NCI-H1436 (cell line): ENCODE measurements at regions not wholly inside any gene's neighbourhood (a gene's known extent, or its start where the extent isn't known, plus 50 kb on each side); places are given as distances from the start of the nearest gene placed in this dataset.
"Not testable (repeated sequence)": the region's sequence is repeated elsewhere in the genome, so short reads cannot be mapped to it uniquely, and the experiment has no call there.

Experiments
- DNase-seq: peaks from one replicate; lab custom pipeline; 2025; lab: John Stamatoyannopoulos, UW

- DNase-seq: no peak
Measured at GRCh38 chr5:174444479-174445188, 279.7 kb upstream of the MSX2 start.

DNA sequence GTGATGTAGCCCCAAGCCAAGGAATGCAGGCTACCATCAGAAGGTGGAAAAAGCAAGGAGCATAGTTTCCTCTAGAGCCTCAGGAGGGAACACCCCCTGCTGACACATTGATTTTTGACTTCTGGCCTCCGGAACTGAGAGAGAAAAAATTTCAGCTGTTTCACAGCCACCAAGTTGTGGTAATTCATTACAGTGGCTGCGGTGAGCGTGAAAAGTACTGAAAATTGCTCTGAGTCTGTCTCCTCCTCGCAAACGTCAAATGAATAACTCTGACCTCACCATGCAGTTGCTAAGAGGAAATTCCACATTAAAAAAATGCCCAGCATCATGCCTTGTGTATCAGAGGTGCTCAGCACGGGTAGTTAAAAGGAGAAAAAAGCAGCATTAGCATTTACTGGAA, 277.9 kb upstream of the MSX2 start:
- no peak for DNase-seq

- no peak for DNase-seq
Measured at GRCh38 chr5:174446988-174447387, 277.4 kb upstream of the MSX2 start.

DNA sequence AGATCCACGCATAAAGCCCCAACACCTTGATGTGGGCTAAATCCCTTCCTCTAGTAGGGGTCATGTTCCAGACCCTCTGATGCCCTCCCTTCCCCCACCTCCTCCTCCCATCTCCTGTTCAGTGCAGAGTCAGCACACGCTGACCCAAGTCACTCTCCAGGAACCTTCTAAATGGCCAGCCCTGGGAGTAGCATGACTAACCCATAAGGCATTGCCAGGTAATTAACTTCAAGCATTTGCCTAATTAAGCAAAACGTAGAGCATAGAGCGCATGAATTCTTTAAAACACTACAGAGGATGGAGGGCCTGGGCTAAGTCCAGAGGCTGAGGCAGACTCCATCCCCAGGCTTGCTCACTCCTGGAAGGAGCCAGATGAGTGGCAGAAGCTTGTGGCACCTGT, 276.3 kb upstream of the MSX2 start:
- no peak for DNase-seq

DNA sequence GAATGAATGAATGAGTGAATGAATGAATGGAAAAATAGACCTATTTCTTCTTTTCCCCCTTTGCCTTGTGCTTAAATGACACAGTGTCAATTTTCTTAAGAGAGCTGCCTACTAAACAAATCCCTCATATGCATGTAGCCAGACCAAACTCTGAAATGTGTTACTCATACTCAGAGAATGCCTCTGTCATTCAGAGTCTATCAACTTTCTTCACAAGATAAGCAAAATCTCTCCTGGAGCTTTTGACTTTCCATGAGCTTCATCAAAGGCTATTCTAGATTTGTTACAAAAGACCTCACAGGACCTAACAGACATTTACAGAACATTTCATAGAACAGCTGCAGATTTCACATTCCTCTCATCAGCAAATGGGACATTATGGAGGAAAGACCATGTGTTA, 275.7 kb upstream of the MSX2 start:
- DNase-seq: no peak

DNA sequence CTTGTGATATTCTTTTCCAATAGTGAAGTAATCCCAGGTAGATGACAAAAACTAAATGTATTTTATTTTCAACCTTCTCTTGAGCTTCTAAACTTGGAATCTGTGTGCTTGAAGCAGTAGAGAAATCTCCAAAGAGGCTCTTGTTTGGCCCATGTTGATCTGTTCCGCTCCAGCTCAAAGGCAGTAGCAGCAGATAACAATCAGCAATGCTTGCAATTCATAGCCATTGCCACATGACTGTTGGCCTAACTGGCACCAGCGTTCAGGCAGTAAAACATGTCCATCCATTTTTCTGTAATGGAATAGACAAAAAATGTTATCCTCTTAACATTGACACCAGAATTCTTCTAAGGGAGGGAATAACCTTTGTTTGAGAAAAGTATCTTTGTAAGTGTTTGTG, 270.7 kb upstream of the MSX2 start:
- DNase-seq: no peak

DNA sequence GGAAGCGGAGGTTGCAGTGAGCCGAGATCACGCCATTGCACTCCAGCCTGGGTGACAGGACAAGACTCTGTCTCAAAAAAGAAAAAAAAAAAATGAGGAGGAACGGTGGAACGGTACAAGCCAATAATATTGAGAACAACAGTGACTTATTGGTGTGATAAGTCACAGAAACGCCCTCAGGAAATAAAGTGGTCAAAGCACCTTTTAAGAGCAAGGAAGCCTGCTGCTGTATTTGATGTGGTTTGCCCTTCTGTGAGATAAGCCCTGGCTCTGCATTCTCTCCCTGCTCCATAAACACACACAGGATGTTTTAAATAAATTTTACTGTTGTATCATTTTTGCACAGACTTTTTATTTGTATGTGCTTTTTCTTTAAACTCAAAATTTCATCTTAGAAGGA, 269.9 kb upstream of the MSX2 start:
- DNase-seq: no peak

- DNase-seq: no peak
Measured at GRCh38 chr5:174454890-174455289, 269.5 kb upstream of the MSX2 start.

DNA sequence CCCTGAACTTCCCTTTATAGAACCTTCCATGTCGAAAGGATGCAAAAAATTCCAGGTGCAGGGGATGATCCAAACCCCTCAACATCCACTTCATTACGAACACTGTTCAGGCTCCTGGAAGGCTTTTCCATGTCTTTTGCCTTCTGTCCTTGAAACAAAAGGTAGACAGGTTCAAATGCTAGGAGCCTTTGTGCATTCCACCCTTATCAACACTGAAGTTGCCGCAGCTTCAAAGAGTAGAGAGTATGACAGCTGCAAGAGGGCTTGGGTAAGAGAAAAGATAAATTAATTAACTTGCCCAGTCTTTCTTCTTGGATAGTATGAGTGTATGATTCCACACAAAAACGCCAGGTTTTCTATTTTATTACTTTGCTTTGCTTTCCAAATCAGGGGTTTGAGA, 269.1 kb upstream of the MSX2 start:
- no peak for DNase-seq

- DNase-seq: no peak
Measured at GRCh38 chr5:174457141-174457678, 267.2 kb upstream of the MSX2 start.

DNA sequence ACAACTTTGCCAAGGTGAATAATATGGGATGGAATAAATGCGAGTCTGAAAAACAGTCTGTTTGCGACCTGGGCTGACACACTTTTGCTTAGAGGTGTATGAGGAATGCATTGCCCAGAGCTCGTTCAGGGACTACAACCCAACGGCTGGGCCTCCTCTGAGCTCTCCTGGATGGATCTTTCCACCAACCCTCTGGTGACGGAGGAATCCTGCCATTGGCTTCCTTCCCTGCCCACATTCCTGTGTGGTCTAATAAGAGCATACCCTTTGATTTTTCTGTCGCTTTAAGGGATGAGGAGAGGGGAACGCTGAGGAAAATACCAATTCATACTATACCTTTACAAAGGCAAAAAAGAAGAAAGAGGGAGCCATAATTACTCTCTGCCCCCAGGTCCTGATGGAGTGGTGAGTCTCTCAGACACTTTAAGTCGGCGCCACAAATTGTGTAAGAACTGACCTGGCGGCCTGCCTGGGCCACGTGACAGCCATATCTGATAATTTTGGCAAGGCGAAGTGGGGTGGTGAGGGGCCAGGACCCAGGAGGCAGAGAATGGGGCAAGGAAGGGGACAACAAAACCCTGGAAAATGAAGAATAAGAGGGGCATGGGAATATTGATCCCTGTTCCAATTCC, 265.2 kb upstream of the MSX2 start:
- no peak for DNase-seq

GRCh38 chr5:174459832-174460448, 264.4 kb upstream of the MSX2 start:
- DNase-seq: no peak

- DNase-seq: no peak
Measured at GRCh38 chr5:174462129-174462528, 262.3 kb upstream of the MSX2 start.

DNA sequence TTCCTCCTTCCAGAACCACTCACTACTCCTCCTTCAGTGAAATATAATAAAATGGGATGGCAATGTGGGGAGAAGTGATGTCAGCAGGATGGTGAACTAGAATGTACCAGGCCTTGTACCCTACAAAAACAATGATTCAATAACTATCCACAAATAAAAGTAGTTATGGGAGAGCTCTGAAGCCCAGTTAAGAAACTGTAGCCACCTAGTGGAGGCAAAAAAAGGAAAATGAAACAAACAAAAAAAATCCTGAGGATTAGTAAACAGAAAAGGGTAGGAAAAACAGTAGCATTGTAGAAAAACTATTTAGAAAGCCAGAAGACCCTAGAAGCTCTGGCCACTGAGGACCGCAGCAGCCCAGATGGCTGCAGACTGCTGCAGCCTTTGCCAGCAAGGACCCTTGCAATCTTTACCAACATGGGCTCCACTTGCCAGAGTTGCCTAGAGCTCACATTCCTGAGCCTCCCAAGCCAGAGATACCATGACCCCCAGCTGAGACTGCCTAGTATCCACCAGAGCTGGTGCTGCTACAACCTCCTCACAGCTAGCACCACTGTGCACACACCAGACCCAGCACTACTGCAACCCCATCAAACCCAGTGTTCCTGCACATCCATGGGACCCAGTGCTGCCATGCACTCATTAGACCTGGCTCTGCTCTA, 259.7 kb upstream of the MSX2 start:
- no peak for DNase-seq

GRCh38 chr5:174471528-174471927, 252.9 kb upstream of the MSX2 start:
- DNase-seq: not testable (repeated sequence)

DNA sequence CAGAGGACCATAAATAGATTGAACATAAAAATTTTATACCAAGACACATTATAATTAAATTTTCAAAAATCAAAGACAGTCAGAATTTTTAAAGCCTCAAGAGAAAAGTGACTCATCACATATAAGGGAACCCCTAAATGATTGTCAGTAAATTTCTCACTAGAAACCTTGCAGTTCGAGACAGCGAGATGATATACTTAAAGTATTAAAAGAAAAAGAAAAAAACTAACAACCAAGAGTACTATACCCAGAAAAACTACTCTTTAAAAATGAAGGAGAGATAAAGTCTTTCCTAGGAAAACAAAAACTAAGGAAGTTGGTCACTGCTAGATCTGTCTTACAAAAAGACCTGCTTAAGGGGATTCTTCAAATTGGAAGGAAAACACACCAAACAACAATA, 251.4 kb upstream of the MSX2 start:
- DNase-seq: no peak

DNA sequence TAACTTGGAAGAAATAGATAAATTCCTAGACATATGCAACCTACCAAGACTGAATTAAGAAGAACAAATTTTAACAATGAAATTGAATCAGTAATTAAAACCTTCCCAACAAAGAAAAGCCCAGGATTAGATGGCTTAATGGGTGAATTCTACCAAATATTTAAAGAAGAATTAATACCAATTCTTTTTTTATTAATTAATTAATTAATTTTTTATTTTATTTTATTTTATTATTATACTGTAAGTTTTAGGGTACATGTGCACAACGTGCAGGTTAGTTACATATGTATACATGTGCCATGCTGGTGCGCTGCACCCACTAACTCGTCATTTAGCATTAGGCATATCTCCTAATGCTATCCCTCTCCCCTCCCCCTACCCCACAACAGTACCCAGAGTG, 248.4 kb upstream of the MSX2 start:
- not testable (repeated sequence) for DNase-seq

- no peak for DNase-seq
Measured at GRCh38 chr5:174479325-174479724, 245.1 kb upstream of the MSX2 start.

- no peak for DNase-seq
Measured at GRCh38 chr5:174481737-174482136, 242.6 kb upstream of the MSX2 start.

DNA sequence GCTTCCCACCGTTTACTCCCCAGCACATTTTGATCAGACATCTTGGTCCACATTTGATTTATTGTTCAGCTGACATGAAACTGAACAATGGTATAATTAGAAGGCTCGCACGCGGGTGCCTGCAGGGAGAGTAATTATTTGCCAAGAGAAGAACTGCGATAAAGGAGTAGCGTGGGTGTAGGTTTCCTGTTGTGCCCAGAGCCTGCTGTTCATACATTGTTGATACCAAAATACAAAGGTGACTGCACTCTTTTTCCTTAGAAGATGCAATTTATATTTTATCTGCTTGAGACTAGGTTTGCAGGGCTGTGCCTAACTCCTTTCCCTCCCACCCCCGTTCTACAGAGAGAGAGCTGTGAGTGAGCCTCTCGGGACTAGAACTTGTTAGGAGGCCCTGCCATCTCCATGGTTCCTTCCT, 241.8 kb upstream of the MSX2 start:
- peak; percentile 60 for DNase-seq

- DNase-seq: no peak
Measured at GRCh38 chr5:174483411-174483810, 241.0 kb upstream of the MSX2 start.

DNA sequence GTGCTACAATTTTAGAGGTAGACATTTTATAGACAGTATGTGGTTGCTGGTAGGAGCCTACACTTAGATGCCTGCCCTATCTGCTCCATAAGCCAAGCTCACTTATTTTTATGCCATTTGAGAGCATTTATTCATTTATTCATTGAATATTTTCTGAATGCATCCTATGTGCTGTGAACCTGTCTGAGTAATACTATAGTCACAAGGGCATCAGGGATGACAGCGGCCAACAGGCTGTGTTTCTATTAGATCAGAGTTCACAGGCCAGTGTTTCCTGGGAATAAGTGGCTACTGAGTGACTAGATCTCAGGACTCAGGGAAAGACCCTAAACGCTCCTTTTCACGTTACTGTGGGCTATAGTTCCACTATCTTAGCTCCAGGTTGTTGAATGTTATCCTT, 235.2 kb upstream of the MSX2 start:
- no peak for DNase-seq
